Endodermal cell (in vitro differentiated cells): ENCODE measurements at regions not wholly inside any gene's neighbourhood (a gene's known extent, or its start where the extent isn't known, plus 50 kb on each side); places are given as distances from the start of the nearest gene placed in this dataset.

Experiments used
- DNase-seq: peaks from one replicate; pipeline ENCODE4 v3.0.0-alpha.2; 2017
- H3K27ac ChIP-seq: 2 replicates; pipeline ENCODE4 v1.5.1; 2013; ENCODE audit warnings: mild to moderate bottlenecking, low read depth, low read length, moderate library complexity
- H3K27me3 ChIP-seq: 2 replicates; pipeline ENCODE4 v1.6.1; 2013; ENCODE audit warnings: mild to moderate bottlenecking, low read length, moderate library complexity; ENCODE audit not compliant: insufficient read depth, control insufficient read depth, poor library complexity, severe bottlenecking
- H3K36me3 ChIP-seq: 2 replicates; pipeline ENCODE4 v1.7.0; 2013; ENCODE audit warnings: mild to moderate bottlenecking, low read length, moderate library complexity; ENCODE audit not compliant: control insufficient read depth, insufficient read depth
- H3K4me1 ChIP-seq: one replicate; pipeline ENCODE4 v1.7.0; 2013; ENCODE audit warnings: low read length; ENCODE audit not compliant: control insufficient read depth, insufficient read depth
- H3K4me3 ChIP-seq: 2 replicates; pipeline ENCODE4 v1.5.1; 2013; ENCODE audit warnings: mild to moderate bottlenecking, low read length, moderate library complexity
- H3K9ac ChIP-seq: 2 replicates; pipeline ENCODE4 v1.6.1; 2013; ENCODE audit warnings: mild to moderate bottlenecking, low read length, moderate library complexity; ENCODE audit not compliant: poor library complexity, severe bottlenecking; ENCODE audit errors: extremely low read depth
- H3K9me3 ChIP-seq: 2 replicates; pipeline ENCODE4 v1.6.1; 2013; ENCODE audit warnings: mild to moderate bottlenecking, low read length, moderate library complexity; ENCODE audit not compliant: control insufficient read depth
- H3K27ac Mint-ChIP-seq: 2 replicates; pipeline ENCODE4 v1.8.0; 2020; ENCODE audit warnings: mixed read lengths
- H3K27me3 Mint-ChIP-seq: 2 replicates; pipeline ENCODE4 v1.8.0; 2021; ENCODE audit warnings: mild to moderate bottlenecking, mixed read lengths; ENCODE audit not compliant: insufficient read depth
- H3K36me3 Mint-ChIP-seq: 2 replicates; pipeline ENCODE4 v1.8.0; 2020; ENCODE audit warnings: low read depth, mixed read lengths
- H3K4me1 Mint-ChIP-seq: 2 replicates; pipeline ENCODE4 v1.8.0; 2020; ENCODE audit warnings: mixed read lengths
- H3K4me3 Mint-ChIP-seq: 2 replicates; pipeline ENCODE4 v1.8.0; 2020; ENCODE audit warnings: mild to moderate bottlenecking, moderate library complexity, mixed read lengths
- H3K9me3 Mint-ChIP-seq: 2 replicates; pipeline ENCODE4 v1.8.0; 2020; ENCODE audit warnings: mild to moderate bottlenecking, mixed read lengths
- CTCF ChIP-seq: fragments of 200-600 bp; sonication (generic); conservative IDR thresholded peaks from 2 replicates; pipeline ENCODE4 v1.5.0; 2021; ENCODE audit warnings: antibody characterized with exemption, mild to moderate bottlenecking
- WGBS, 2 experiments: methylation state at CpG; one replicate each; pipeline versions ENCODE4 v1.1.5 to v1.1.7; 2013; ENCODE audit warnings: missing lambda C conversion rate in 2 of 2, mixed read lengths in 1 of 2; ENCODE audit not compliant: insufficient coverage in 1 of 2, insufficient read length in 1 of 2; 5-methylcytosine and 5-hydroxymethylcytosine counted together

DNA sequence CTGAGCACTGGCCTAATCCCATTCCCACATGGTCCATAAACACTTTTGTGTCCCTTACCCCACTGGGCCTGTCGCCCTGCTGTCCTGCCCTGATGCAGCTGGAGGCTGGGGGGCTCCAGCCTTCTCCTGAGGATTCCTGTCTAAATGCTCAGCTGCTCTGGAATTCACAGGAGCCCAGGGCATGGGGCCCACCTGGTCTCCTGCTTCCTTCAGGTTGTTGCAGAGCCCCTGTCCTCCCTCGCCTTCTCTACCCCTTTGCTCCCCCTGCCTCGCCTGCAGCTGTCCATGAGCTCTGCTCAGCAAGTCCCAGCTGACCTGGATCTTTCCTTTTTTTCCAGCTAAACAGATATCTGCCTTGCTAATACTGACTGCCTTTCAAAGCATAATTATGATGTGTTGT is 286.9 kb downstream of the XXYLT1 start:
- no peak overlapping the region for H3K4me3 ChIP-seq
- no peaks in the 10 kb centered on the region for H3K4me1 ChIP-seq
- Mint-ChIP-seq H3K27me3 (peaks cover 13% of the 10 kb centered on the region), H3K36me3 (no peaks in the 10 kb centered on the region), H3K9me3 (peaks cover 4% of the 10 kb centered on the region), H3K27ac (no peak overlapping the region), H3K4me1 (no peaks in the 10 kb centered on the region), H3K4me3 (no peak overlapping the region)
- TF ChIP-seq CTCF = no peak
- H3K27ac ChIP-seq = no peak overlapping the region
- DNase-seq = no peak
- H3K36me3 ChIP-seq = no peaks in the 10 kb centered on the region
- WGBS, 2 experiments = 87 to 100% methylated on average over 1 to 3 of the region's 3 CpGs
- H3K9me3 ChIP-seq = peaks cover 5% of the 10 kb centered on the region
- no peak overlapping the region for H3K9ac ChIP-seq
- H3K27me3 ChIP-seq = no peaks in the 10 kb centered on the region

DNA sequence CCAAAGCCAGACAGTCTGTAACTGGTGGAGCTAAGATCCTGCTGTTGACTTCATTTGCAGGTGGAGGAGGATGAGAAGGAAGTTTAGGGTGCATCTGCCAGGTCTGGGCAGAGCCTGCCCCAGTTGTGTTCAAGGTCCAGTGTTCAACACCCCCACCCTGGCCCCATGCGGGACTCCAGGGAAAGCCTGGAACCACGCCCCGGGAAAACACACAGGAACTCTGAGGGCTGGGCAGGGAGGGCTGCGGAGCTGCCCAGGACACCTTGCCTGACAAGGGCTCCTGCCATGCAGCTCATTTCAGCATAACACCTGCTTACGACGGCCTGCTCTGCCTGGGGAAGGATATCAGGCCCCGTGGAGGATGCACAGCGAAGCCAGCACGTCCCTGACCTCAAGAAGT is 286.3 kb downstream of the XXYLT1 start:
- Histone ChIP-seq H3K4me1 (no peaks in the 10 kb centered on the region), H3K9me3 (peaks cover 5% of the 10 kb centered on the region), H3K27me3 (no peaks in the 10 kb centered on the region), H3K36me3 (no peaks in the 10 kb centered on the region), H3K9ac (no peak overlapping the region), H3K4me3 (no peak overlapping the region), H3K27ac (no peak overlapping the region)
- Mint-ChIP-seq H3K27me3 (peaks cover 13% of the 10 kb centered on the region), H3K36me3 (no peaks in the 10 kb centered on the region), H3K4me3 (peak overlapping the region; percentile 28), H3K4me1 (no peaks in the 10 kb centered on the region), H3K9me3 (peaks cover 4% of the 10 kb centered on the region), H3K27ac (no peak overlapping the region)
- no peak for TF ChIP-seq CTCF
- DNase-seq = no peak
- 91 to 92% methylated on average over 5 to 9 of the region's 9 CpGs for WGBS, 2 experiments

- H3K36me3 Mint-ChIP-seq = no peaks in the 10 kb centered on the region
- H3K27me3 Mint-ChIP-seq = peaks cover 15% of the 10 kb centered on the region
- H3K9me3 ChIP-seq = peaks cover 5% of the 10 kb centered on the region
- no peak overlapping the region for H3K4me3 ChIP-seq
- H3K27ac Mint-ChIP-seq = no peak overlapping the region
- 87 to 93% methylated on average over 14 to 33 of the region's 33 CpGs for WGBS, 2 experiments
- H3K4me1 Mint-ChIP-seq = no peaks in the 10 kb centered on the region
- H3K27me3 ChIP-seq = no peaks in the 10 kb centered on the region
- no peak overlapping the region for H3K9ac ChIP-seq
- TF ChIP-seq CTCF = peak; percentile 68
- H3K4me1 ChIP-seq = no peaks in the 10 kb centered on the region
- peak overlapping the region; percentile 28 for H3K4me3 Mint-ChIP-seq
- no peak overlapping the region for H3K27ac ChIP-seq
- H3K36me3 ChIP-seq = no peaks in the 10 kb centered on the region
- H3K9me3 Mint-ChIP-seq = peaks cover 4% of the 10 kb centered on the region
- peak; percentile 96 for DNase-seq
Measured at GRCh38 chr3:194985031-194985578, 285.9 kb downstream of the XXYLT1 start.
